Endodermal cell (in vitro differentiated cells): ENCODE measurements at regions not wholly inside any gene's neighbourhood (a gene's known extent, or its start where the extent isn't known, plus 50 kb on each side); places are given as distances from the start of the nearest gene placed in this dataset.

ENCODE experiments used
- DNase-seq: peaks from one replicate; pipeline ENCODE4 v3.0.0-alpha.2; 2017
- H3K27ac ChIP-seq: 2 replicates; pipeline ENCODE4 v1.5.1; 2013; ENCODE audit warnings: mild to moderate bottlenecking, low read depth, low read length, moderate library complexity
- H3K27me3 ChIP-seq: 2 replicates; pipeline ENCODE4 v1.6.1; 2013; ENCODE audit warnings: mild to moderate bottlenecking, low read length, moderate library complexity; ENCODE audit not compliant: insufficient read depth, control insufficient read depth, poor library complexity, severe bottlenecking
- H3K36me3 ChIP-seq: 2 replicates; pipeline ENCODE4 v1.7.0; 2013; ENCODE audit warnings: mild to moderate bottlenecking, low read length, moderate library complexity; ENCODE audit not compliant: control insufficient read depth, insufficient read depth
- H3K4me1 ChIP-seq: one replicate; pipeline ENCODE4 v1.7.0; 2013; ENCODE audit warnings: low read length; ENCODE audit not compliant: control insufficient read depth, insufficient read depth
- H3K4me3 ChIP-seq: 2 replicates; pipeline ENCODE4 v1.5.1; 2013; ENCODE audit warnings: mild to moderate bottlenecking, low read length, moderate library complexity
- H3K9ac ChIP-seq: 2 replicates; pipeline ENCODE4 v1.6.1; 2013; ENCODE audit warnings: mild to moderate bottlenecking, low read length, moderate library complexity; ENCODE audit not compliant: poor library complexity, severe bottlenecking; ENCODE audit errors: extremely low read depth
- H3K9me3 ChIP-seq: 2 replicates; pipeline ENCODE4 v1.6.1; 2013; ENCODE audit warnings: mild to moderate bottlenecking, low read length, moderate library complexity; ENCODE audit not compliant: control insufficient read depth
- H3K27ac Mint-ChIP-seq: 2 replicates; pipeline ENCODE4 v1.8.0; 2020; ENCODE audit warnings: mixed read lengths
- H3K27me3 Mint-ChIP-seq: 2 replicates; pipeline ENCODE4 v1.8.0; 2021; ENCODE audit warnings: mild to moderate bottlenecking, mixed read lengths; ENCODE audit not compliant: insufficient read depth
- H3K36me3 Mint-ChIP-seq: 2 replicates; pipeline ENCODE4 v1.8.0; 2020; ENCODE audit warnings: low read depth, mixed read lengths
- H3K4me1 Mint-ChIP-seq: 2 replicates; pipeline ENCODE4 v1.8.0; 2020; ENCODE audit warnings: mixed read lengths
- H3K4me3 Mint-ChIP-seq: 2 replicates; pipeline ENCODE4 v1.8.0; 2020; ENCODE audit warnings: mild to moderate bottlenecking, moderate library complexity, mixed read lengths
- H3K9me3 Mint-ChIP-seq: 2 replicates; pipeline ENCODE4 v1.8.0; 2020; ENCODE audit warnings: mild to moderate bottlenecking, mixed read lengths
- WGBS, 2 experiments: methylation state at CpG; one replicate each; pipeline versions ENCODE4 v1.1.5 to v1.1.7; 2013; ENCODE audit warnings: missing lambda C conversion rate in 2 of 2, mixed read lengths in 1 of 2; ENCODE audit not compliant: insufficient coverage in 1 of 2, insufficient read length in 1 of 2; 5-methylcytosine and 5-hydroxymethylcytosine counted together
- TF ChIP-seq, protein P1 (sequence below): fragments of 200-600 bp; sonication (generic); conservative IDR thresholded peaks from 2 replicates; pipeline ENCODE4 v1.5.0; 2021; ENCODE audit warnings: antibody characterized with exemption, mild to moderate bottlenecking

DNA sequence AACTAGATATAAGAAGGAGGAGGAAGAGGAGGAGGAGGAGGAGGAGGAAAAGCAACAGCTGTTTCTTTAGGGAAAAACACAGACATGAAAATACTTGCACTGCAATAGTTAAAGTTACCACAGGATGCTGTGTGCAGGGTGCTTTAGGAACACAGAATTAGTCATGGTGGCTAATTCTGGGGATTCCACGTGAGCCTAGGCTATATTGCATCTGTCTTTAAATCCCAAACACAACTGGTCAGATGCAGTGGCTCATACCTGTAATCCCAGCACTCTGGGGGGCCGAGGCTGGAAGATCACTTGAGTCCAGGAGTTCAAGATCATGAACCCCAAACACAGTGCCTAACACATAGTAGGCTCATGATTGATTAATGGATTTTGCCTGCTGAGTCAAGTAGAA lies 155.3 kb upstream of the C16orf82 start:
- Histone ChIP-seq H3K36me3 (no peaks in the 10 kb centered on the region), H3K9ac (no peak overlapping the region), H3K9me3 (no peaks in the 10 kb centered on the region), H3K27ac (no peak overlapping the region), H3K4me3 (no peak overlapping the region), H3K27me3 (no peaks in the 10 kb centered on the region), H3K4me1 (no peaks in the 10 kb centered on the region)
- no peaks in the 10 kb centered on the region for H3K27me3 Mint-ChIP-seq
- WGBS, 2 experiments: 80 to 90% methylated on average over 1 to 2 of the region's 2 CpGs
- no peaks in the 10 kb centered on the region for H3K9me3 Mint-ChIP-seq
- no peaks in the 10 kb centered on the region for H3K4me1 Mint-ChIP-seq
- H3K36me3 Mint-ChIP-seq: no peaks in the 10 kb centered on the region
- TF ChIP-seq, protein P1, sequence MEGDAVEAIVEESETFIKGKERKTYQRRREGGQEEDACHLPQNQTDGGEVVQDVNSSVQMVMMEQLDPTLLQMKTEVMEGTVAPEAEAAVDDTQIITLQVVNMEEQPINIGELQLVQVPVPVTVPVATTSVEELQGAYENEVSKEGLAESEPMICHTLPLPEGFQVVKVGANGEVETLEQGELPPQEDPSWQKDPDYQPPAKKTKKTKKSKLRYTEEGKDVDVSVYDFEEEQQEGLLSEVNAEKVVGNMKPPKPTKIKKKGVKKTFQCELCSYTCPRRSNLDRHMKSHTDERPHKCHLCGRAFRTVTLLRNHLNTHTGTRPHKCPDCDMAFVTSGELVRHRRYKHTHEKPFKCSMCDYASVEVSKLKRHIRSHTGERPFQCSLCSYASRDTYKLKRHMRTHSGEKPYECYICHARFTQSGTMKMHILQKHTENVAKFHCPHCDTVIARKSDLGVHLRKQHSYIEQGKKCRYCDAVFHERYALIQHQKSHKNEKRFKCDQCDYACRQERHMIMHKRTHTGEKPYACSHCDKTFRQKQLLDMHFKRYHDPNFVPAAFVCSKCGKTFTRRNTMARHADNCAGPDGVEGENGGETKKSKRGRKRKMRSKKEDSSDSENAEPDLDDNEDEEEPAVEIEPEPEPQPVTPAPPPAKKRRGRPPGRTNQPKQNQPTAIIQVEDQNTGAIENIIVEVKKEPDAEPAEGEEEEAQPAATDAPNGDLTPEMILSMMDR: no peak
- no peak for DNase-seq
- no peak overlapping the region for H3K4me3 Mint-ChIP-seq
- no peak overlapping the region for H3K27ac Mint-ChIP-seq

DNA sequence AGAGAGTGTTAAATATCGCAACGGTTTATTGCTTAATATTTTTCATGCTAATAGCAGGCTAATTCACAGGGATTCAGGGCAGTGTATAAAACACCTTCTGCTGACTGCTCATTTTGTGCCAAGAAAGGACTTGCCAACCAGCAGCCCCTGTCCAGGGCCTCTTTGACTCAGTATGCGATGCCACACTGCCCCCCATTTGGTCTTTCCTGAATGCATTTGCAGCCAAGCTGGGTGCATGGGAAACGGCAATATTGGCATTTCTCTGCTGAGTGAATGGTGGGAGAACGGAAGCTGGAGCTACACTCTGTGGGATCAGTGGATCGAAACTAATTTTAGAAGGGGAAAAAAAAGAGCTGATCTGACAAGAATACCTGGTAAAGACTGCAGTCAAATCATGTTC lies 152.9 kb upstream of the C16orf82 start:
- TF ChIP-seq, protein P1: no peak
- Mint-ChIP-seq H3K27me3 (no peaks in the 10 kb centered on the region), H3K36me3 (no peaks in the 10 kb centered on the region), H3K9me3 (no peaks in the 10 kb centered on the region), H3K4me1 (no peaks in the 10 kb centered on the region), H3K4me3 (no peak overlapping the region), H3K27ac (no peak overlapping the region)
- 86 to 93% methylated on average over 5 to 6 of the region's 6 CpGs for WGBS, 2 experiments
- Histone ChIP-seq H3K9me3 (no peaks in the 10 kb centered on the region), H3K27ac (no peak overlapping the region), H3K36me3 (no peaks in the 10 kb centered on the region), H3K9ac (no peak overlapping the region), H3K4me1 (no peaks in the 10 kb centered on the region), H3K27me3 (no peaks in the 10 kb centered on the region), H3K4me3 (no peak overlapping the region)
- DNase-seq: no peak

DNA sequence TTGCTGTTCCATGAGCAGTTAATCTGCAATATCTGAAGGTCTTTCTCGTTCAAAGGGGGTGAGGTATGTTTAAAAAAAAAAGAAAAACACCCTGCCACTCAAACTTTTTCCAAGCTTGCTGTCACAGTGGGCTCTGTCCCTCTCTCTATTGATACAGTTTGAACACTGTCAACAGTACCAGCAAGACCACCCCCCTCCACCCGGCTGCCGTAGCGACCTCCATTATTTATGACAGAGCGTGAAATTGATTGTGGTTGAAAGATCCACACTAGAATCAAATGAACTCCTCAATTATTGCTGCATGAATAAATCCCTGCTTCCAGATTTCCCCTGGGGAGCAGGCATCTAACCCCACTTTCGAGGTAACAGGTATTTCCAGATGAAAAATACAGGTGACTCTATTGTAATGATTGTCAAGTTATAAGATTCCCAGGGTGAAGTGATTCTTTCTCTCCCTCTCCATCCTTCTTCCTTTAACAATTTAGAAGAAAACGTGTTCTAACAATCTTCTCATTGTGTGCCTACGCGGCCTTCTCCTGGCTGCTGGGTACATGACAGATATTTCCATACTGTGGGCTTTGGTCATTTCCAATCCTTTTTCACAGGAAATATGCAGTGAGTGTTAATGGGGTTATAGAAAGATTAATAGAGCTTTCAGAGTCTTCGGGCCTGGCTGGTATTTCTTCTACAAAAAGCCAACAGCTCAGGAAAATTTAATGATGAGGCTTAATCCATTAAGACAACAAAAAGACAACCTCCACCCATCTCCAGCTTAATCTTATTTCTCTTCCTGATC lies 135.7 kb upstream of the C16orf82 start:
- H3K36me3 ChIP-seq: no peaks in the 10 kb centered on the region
- peaks cover 16% of the 10 kb centered on the region for H3K27me3 Mint-ChIP-seq
- no peaks in the 10 kb centered on the region for H3K4me1 Mint-ChIP-seq
- H3K27ac Mint-ChIP-seq: no peak overlapping the region
- peaks cover 30% of the 10 kb centered on the region for H3K27me3 ChIP-seq
- H3K9me3 Mint-ChIP-seq: peaks cover 7% of the 10 kb centered on the region
- no peak for DNase-seq
- no peak overlapping the region for H3K27ac ChIP-seq
- H3K9me3 ChIP-seq: no peaks in the 10 kb centered on the region
- no peaks in the 10 kb centered on the region for H3K36me3 Mint-ChIP-seq
- 60 to 88% methylated on average over 1 to 10 of the region's 10 CpGs for WGBS, 2 experiments
- H3K4me3 ChIP-seq: no peak overlapping the region
- no peaks in the 10 kb centered on the region for H3K4me1 ChIP-seq
- no peak overlapping the region for H3K4me3 Mint-ChIP-seq
- H3K9ac ChIP-seq: no peak overlapping the region
- TF ChIP-seq, protein P1: no peak
